PC-9 (cell line): ENCODE measurements at regions not wholly inside any gene's neighbourhood (a gene's known extent, or its start where the extent isn't known, plus 50 kb on each side); places are given as distances from the start of the nearest gene placed in this dataset.
A peak's percentile ranks its signal among the peaks of the same experiment; 100 is the strongest.

Experiments
- BruUV-seq: library from RNA; stranded (reverse); fragments of 400-500 nt; replicated peaks from 2 replicates; lab custom pipeline; 2021; lab: Mats Ljungman, UMichigan
- CTCF ChIA-PET: fragments of 300-600 bp; sonication (Branson Sonifier 250); formaldehyde crosslinking; loops from one replicate; lab custom pipeline; 2022; ENCODE audit warnings: antibody characterized with exemption; lab: Charles Lee
- POLR2A ChIA-PET: fragments of 300-600 bp; sonication (Branson Sonifier 250); formaldehyde crosslinking; loops from one replicate; lab custom pipeline; 2022; ENCODE audit warnings: antibody characterized with exemption; ENCODE audit not compliant: unreplicated experiment; lab: Charles Lee
- DNase-seq, 2 experiments: peaks; one replicate each; pipeline versions ENCODE4 v3.0.0 to v3.0.0-alpha.2; 2015 to 2022; ENCODE audit warnings: mixed read lengths in 1 of 2
- H2AFZ ChIP-seq: fragments of 200-600 bp; sonication (generic); 2 replicates; pipeline ENCODE4 v1.8.1; 2017; ENCODE audit warnings: antibody characterized with exemption
- H3F3A ChIP-seq: fragments of 200-600 bp; sonication (generic); 2 replicates; pipeline ENCODE4 v1.8.1; 2017; ENCODE audit warnings: antibody characterized with exemption, mild to moderate bottlenecking, low read depth; ENCODE audit not compliant: insufficient read depth
- H3K27ac ChIP-seq: fragments of 200-600 bp; sonication (generic); 2 replicates; pipeline ENCODE4 v1.6.1; 2016; ENCODE audit warnings: mixed run types
- H3K27me3 ChIP-seq: fragments of 200-600 bp; sonication (generic); 2 replicates; pipeline ENCODE4 v1.6.1; 2016; ENCODE audit warnings: low read depth, mixed run types; ENCODE audit not compliant: insufficient read depth
- H3K36me3 ChIP-seq: fragments of 200-600 bp; sonication (generic); 2 replicates; pipeline ENCODE4 v1.6.1; 2016; ENCODE audit warnings: low read depth, mixed run types
- H3K4me1 ChIP-seq: fragments of 200-600 bp; sonication (generic); replicated peaks from 2 replicates; pipeline ENCODE4 v1.6.1; 2016; ENCODE audit warnings: mixed run types; ENCODE audit not compliant: insufficient read depth
- H3K4me2 ChIP-seq: fragments of 200-600 bp; sonication (generic); 2 replicates; pipeline ENCODE4 v1.6.1; 2017; ENCODE audit warnings: mixed run types
- H3K4me3 ChIP-seq: fragments of 200-600 bp; sonication (generic); 2 replicates; pipeline ENCODE4 v1.6.1; 2016; ENCODE audit warnings: mixed run types
- H3K79me2 ChIP-seq: fragments of 200-600 bp; sonication (generic); 2 replicates; pipeline ENCODE4 v1.6.1; 2017; ENCODE audit warnings: low read depth, mixed run types
- H3K9me2 ChIP-seq: fragments of 200-600 bp; sonication (generic); 2 replicates; pipeline ENCODE4 v1.8.1; 2017; ENCODE audit warnings: mild to moderate bottlenecking; ENCODE audit not compliant: insufficient read depth
- H3K9me3 ChIP-seq: fragments of 200-600 bp; sonication (generic); 2 replicates; pipeline ENCODE4 v1.8.1; 2016; ENCODE audit warnings: low read depth; ENCODE audit not compliant: insufficient read depth
- H4K20me1 ChIP-seq: fragments of 200-600 bp; sonication (generic); 2 replicates; pipeline ENCODE4 v1.8.1; 2017; ENCODE audit not compliant: insufficient read depth
- EZH2 ChIP-seq: fragments of 200-600 bp; sonication (generic); IDR thresholded peaks from 2 replicates; pipeline ENCODE4 v1.8.0; 2017; ENCODE audit warnings: antibody characterized with exemption, low read depth
- intact Hi-C: fragments of 100-400 bp; cut with micrococcal nuclease; formaldehyde crosslinking; loops from one replicate; pipeline ENCODE4 v1.10.0; 2022; ENCODE audit not compliant: unreplicated experiment
- TF ChIP-seq, protein P1 (sequence below): fragments of 200-600 bp; sonication (generic); conservative IDR thresholded peaks from 2 replicates; pipeline ENCODE4 v1.6.1; 2017; ENCODE audit warnings: mixed run types, antibody characterized with exemption, mild to moderate bottlenecking, moderate library complexity

DNA sequence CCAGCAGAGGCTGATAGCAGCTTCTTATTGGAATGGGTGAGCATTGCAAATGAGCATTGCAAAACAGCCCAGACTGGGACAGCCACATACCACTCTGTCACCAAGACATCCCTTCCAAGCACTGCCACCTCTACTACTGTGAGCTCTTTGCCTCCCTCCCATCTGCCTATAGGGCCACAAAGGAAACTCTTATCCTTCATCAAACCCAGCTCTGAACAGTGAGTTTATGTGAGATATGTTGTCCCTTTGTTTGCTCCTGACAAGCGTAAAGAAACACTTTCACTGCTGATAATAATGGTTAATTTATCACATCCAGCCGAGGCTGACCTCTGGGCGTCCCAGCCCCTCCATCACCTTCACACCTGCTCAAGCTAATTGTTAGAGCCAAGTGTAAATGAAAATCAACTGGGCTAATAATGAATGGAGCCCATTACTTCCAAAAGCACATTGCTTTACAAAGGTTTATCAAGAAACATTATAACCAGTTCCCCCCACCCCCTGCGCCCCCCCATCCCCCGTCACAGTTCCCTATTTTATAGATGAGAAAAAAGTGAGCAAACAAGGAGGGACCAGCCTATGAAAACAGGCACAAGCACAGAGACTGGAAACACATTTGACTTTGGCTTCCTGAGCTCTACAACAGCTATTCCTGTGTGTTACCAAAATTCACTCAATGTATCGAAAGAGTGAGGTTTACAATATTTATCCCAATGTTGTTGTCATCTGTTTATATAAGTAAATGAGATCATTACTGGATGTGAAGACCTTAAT lies 146.3 kb downstream of the ANXA2 start:
- H3K4me2 ChIP-seq: no peak overlapping the region
- no TSS peak for BruUV-seq
- H4K20me1 ChIP-seq: no peaks in the 10 kb centered on the region
- no peak overlapping the region for H2AFZ ChIP-seq
- no peaks in the 10 kb centered on the region for H3K27me3 ChIP-seq
- intact Hi-C loops: no loop called here
- H3K79me2 ChIP-seq: no peaks in the 10 kb centered on the region
- no peaks in the 10 kb centered on the region for H3K9me3 ChIP-seq
- H3K4me3 ChIP-seq: no peak overlapping the region
- DNase-seq: no peak
- ChIA-PET CTCF (no interaction called here), POLR2A (no interaction called here)
- H3K9me2 ChIP-seq: no peaks in the 10 kb centered on the region
- no peak overlapping the region for H3K27ac ChIP-seq
- H3K4me1 ChIP-seq: peaks cover 4% of the 10 kb centered on the region; the same call in 1 of the 2 replicates
- H3F3A ChIP-seq: no peaks in the 10 kb centered on the region
- H3K36me3 ChIP-seq: no peaks in the 10 kb centered on the region
- no peak for TF ChIP-seq EZH2
- TF ChIP-seq, protein P1, sequence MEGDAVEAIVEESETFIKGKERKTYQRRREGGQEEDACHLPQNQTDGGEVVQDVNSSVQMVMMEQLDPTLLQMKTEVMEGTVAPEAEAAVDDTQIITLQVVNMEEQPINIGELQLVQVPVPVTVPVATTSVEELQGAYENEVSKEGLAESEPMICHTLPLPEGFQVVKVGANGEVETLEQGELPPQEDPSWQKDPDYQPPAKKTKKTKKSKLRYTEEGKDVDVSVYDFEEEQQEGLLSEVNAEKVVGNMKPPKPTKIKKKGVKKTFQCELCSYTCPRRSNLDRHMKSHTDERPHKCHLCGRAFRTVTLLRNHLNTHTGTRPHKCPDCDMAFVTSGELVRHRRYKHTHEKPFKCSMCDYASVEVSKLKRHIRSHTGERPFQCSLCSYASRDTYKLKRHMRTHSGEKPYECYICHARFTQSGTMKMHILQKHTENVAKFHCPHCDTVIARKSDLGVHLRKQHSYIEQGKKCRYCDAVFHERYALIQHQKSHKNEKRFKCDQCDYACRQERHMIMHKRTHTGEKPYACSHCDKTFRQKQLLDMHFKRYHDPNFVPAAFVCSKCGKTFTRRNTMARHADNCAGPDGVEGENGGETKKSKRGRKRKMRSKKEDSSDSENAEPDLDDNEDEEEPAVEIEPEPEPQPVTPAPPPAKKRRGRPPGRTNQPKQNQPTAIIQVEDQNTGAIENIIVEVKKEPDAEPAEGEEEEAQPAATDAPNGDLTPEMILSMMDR: no peak

DNA sequence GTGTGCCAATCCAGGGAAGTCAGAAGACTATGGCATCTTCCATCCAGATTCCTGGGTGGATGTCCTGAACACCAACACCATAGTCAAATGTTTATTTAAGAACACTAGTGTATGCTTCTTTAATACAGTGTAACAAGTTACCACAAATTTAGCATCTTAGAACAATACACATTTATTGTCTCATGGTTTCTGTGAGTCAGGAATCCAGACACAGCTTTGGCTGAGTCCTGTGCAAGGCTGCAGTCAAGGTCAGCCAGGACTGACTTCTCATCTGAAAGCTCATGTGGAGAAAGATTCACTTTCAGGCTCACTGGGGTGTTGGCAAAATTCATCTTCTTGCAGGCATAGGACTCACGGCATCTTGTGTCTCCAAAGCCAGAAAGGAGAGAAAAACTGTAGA lies 143.4 kb downstream of the ANXA2 start:
- no peak overlapping the region for H3K4me3 ChIP-seq
- POLR2A ChIA-PET: no interaction called here
- no peaks in the 10 kb centered on the region for H4K20me1 ChIP-seq
- no peaks in the 10 kb centered on the region for H3F3A ChIP-seq
- H3K27me3 ChIP-seq: no peaks in the 10 kb centered on the region
- no peaks in the 10 kb centered on the region for H3K36me3 ChIP-seq
- BruUV-seq: no TSS peak
- H3K4me2 ChIP-seq: no peak overlapping the region
- no peak overlapping the region for H2AFZ ChIP-seq
- H3K79me2 ChIP-seq: no peaks in the 10 kb centered on the region
- H3K9me3 ChIP-seq: no peaks in the 10 kb centered on the region
- CTCF ChIA-PET: no interaction called here
- intact Hi-C loops: no loop called here
- no peak for TF ChIP-seq EZH2
- TF ChIP-seq, protein P1: no peak
- peaks cover 4% of the 10 kb centered on the region; the same call in 1 of the 2 replicates for H3K4me1 ChIP-seq
- H3K9me2 ChIP-seq: no peaks in the 10 kb centered on the region
- DNase-seq: no peak
- H3K27ac ChIP-seq: no peak overlapping the region

DNA sequence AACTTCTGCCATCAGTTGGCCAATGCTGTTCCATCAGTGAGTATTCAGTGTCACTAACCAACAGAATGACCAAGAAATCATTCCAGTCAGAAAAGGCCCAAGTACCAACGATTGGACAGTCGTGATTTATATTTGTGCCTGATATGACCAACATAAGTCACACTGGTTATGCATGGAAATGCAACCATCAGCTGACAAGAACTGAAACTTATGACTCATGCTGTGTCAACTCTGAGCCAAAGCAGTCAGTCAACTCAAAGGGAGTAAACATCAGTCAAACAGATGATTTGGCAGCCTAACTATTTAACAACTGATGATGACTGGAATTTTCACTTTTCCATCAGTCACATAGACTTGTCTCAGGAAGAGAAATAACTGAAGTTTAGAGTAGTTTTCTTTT lies 142.4 kb downstream of the ANXA2 start:
- CTCF ChIA-PET: no interaction called here
- peak; percentile 20 to 86 for DNase-seq
- 0 out of 2 replicates have a peak overlapping the region, but pooled peaks have one; percentile 30 for H3K4me2 ChIP-seq
- no peaks in the 10 kb centered on the region for H4K20me1 ChIP-seq
- H3K79me2 ChIP-seq: no peaks in the 10 kb centered on the region
- TF ChIP-seq, protein P1: no peak
- no peak for TF ChIP-seq EZH2
- H3F3A ChIP-seq: no peaks in the 10 kb centered on the region
- no peaks in the 10 kb centered on the region for H3K9me3 ChIP-seq
- intact Hi-C loops: no loop called here
- H3K36me3 ChIP-seq: no peaks in the 10 kb centered on the region
- H3K9me2 ChIP-seq: no peaks in the 10 kb centered on the region
- H3K27ac ChIP-seq: no peak overlapping the region
- H2AFZ ChIP-seq: no peak overlapping the region
- POLR2A ChIA-PET: no interaction called here
- no peaks in the 10 kb centered on the region for H3K27me3 ChIP-seq
- H3K4me3 ChIP-seq: no peak overlapping the region
- no TSS peak for BruUV-seq
- peaks cover 4% of the 10 kb centered on the region; the same call in 1 of the 2 replicates for H3K4me1 ChIP-seq
